Tibial nerve (tissue), 4 donors: ENCODE measurements at regions not wholly inside any gene's neighbourhood (a gene's known extent, or its start where the extent isn't known, plus 50 kb on each side); places are given as distances from the start of the nearest gene placed in this dataset.

ENCODE experiments used
- DNase-seq, 2 donors: peaks; one replicate each; pipeline ENCODE4 v3.0.0-alpha.2; 2019; ENCODE audit warnings: low spot score in 2 of 2
- H3K27ac ChIP-seq, 4 donors: fragments of 200-600 bp; sonication (generic) in 3 of 4; one replicate each; pipeline ENCODE4 v1.5.1; 2017 to 2019; ENCODE audit warnings: mild to moderate bottlenecking in 1 of 4
- H3K27me3 ChIP-seq, 2 donors: fragments of 200-600 bp; sonication (generic) in 1 of 2; one replicate each; pipeline versions ENCODE4 v1.5.1 to v1.6.0; 2017 to 2019
- H3K36me3 ChIP-seq, 3 donors: fragments of 200-600 bp; sonication (generic); one replicate each; pipeline ENCODE4 v1.5.1; 2018 to 2019
- H3K4me1 ChIP-seq, 4 donors: fragments of 200-600 bp; sonication (generic) in 3 of 4; one replicate each; pipeline ENCODE4 v1.5.1; 2017 to 2019
- H3K4me3 ChIP-seq, 4 donors: fragments of 200-600 bp; sonication (generic) in 3 of 4; one replicate each; pipeline ENCODE4 v1.5.1; 2017 to 2019; ENCODE audit warnings: mild to moderate bottlenecking in 1 of 4, moderate library complexity in 1 of 4
- H3K9me3 ChIP-seq, 4 donors: fragments of 200-600 bp; sonication (generic) in 3 of 4; one replicate each; pipeline ENCODE4 v1.5.1; 2017 to 2019
- CTCF ChIP-seq, 5 experiments: fragments of 200-600 bp in 3 of 5; fragments of 450-650 bp in 2 of 5; sonication (generic) in 3 of 5; IDR thresholded peaks; one replicate each; pipeline ENCODE4 v1.5.1; 2016 to 2019; ENCODE audit warnings: antibody characterized with exemption in 5 of 5, mild to moderate bottlenecking in 3 of 5, moderate library complexity in 2 of 5
- EP300 ChIP-seq, 2 donors: sonication (generic); formaldehyde crosslinking; IDR thresholded peaks; one replicate each; pipeline ENCODE4 v1.6.1; 2017; ENCODE audit warnings: antibody characterized with exemption in 2 of 2, mild to moderate bottlenecking in 1 of 2
- POLR2A ChIP-seq, 2 donors: fragments of 450-650 bp; IDR thresholded peaks; one replicate each; pipeline ENCODE4 v1.6.1; 2017; ENCODE audit warnings: antibody characterized with exemption in 2 of 2, mild to moderate bottlenecking in 2 of 2, moderate library complexity in 2 of 2
- WGBS, 2 donors: methylation state at CpG; one replicate each; pipeline ENCODE4 v1.1.5; 2018; 5-methylcytosine and 5-hydroxymethylcytosine counted together

GRCh38 chr11:79931692-79932091 lies 490.9 kb upstream of the TENM4 start:
- Histone ChIP-seq H3K4me3 (no peak overlapping the region), H3K27ac (no peak overlapping the region), H3K4me1 (no peaks in the 10 kb centered on the region), H3K27me3 (no peaks in the 10 kb centered on the region), H3K9me3 (no peaks in the 10 kb centered on the region), H3K36me3 (no peaks in the 10 kb centered on the region)
- WGBS, 2 donors, result 75 to 86% methylated on average over 1 of the region's 1 CpG
- TF ChIP-seq CTCF (IDR thresholded peaks at IDR 0.05) (no peak), POLR2A (IDR thresholded peaks at IDR 0.05) (no peak), EP300 (IDR thresholded peaks at IDR 0.05) (no peak)
- no peak for DNase-seq

GRCh38 chr11:79926707-79927106 lies 485.9 kb upstream of the TENM4 start:
- Histone ChIP-seq H3K9me3 (peaks cover 0 to 3% (median 0%) of the 10 kb centered on the region in 4 donors), H3K27ac (no peak overlapping the region), H3K4me1 (no peaks in the 10 kb centered on the region), H3K4me3 (no peak overlapping the region), H3K27me3 (no peaks in the 10 kb centered on the region), H3K36me3 (no peaks in the 10 kb centered on the region)
- TF ChIP-seq POLR2A (IDR thresholded peaks at IDR 0.05), result no peak
- no peak for TF ChIP-seq CTCF (IDR thresholded peaks at IDR 0.05)
- no peak for TF ChIP-seq EP300 (IDR thresholded peaks at IDR 0.05)
- no peak for DNase-seq
- WGBS, 2 donors, result 91 to 95% methylated on average over 2 of the region's 2 CpGs

- Histone ChIP-seq H3K27me3 (no peaks in the 10 kb centered on the region), H3K27ac (no peak overlapping the region), H3K4me1 (no peaks in the 10 kb centered on the region), H3K4me3 (no peak overlapping the region), H3K9me3 (peaks cover 0 to 3% (median 0%) of the 10 kb centered on the region in 4 donors), H3K36me3 (no peaks in the 10 kb centered on the region)
- no peak for TF ChIP-seq CTCF (IDR thresholded peaks at IDR 0.05)
- TF ChIP-seq POLR2A (IDR thresholded peaks at IDR 0.05), result no peak
- TF ChIP-seq EP300 (IDR thresholded peaks at IDR 0.05), result no peak
- 88 to 94% methylated on average over 3 of the region's 3 CpGs for WGBS, 2 donors
- no peak for DNase-seq
Observed at GRCh38 chr11:79925570-79925969, 484.7 kb upstream of the TENM4 start.

GRCh38 chr11:79922641-79923040 lies 481.8 kb upstream of the TENM4 start:
- WGBS, 2 donors, result 91 to 96% methylated on average over 3 of the region's 3 CpGs
- Histone ChIP-seq H3K27me3 (no peaks in the 10 kb centered on the region), H3K27ac (no peak overlapping the region), H3K9me3 (peaks cover 0 to 3% (median 0%) of the 10 kb centered on the region in 4 donors), H3K4me1 (no peaks in the 10 kb centered on the region), H3K4me3 (no peak overlapping the region), H3K36me3 (no peaks in the 10 kb centered on the region)
- TF ChIP-seq POLR2A (IDR thresholded peaks at IDR 0.05) (no peak), EP300 (IDR thresholded peaks at IDR 0.05) (no peak)
- no peak for DNase-seq

- peaks cover 0 to 3% (median 0%) of the 10 kb centered on the region in 4 donors for H3K9me3 ChIP-seq
- H3K36me3 ChIP-seq, result no peaks in the 10 kb centered on the region
- H3K4me3 ChIP-seq, result no peak overlapping the region
- no peaks in the 10 kb centered on the region for H3K4me1 ChIP-seq
- DNase-seq, result no peak
- WGBS, 2 donors, result 88 to 93% methylated on average over 1 of the region's 1 CpG
- TF ChIP-seq CTCF (IDR thresholded peaks at IDR 0.05), result no peak
- no peak for TF ChIP-seq POLR2A (IDR thresholded peaks at IDR 0.05)
- no peak for TF ChIP-seq EP300 (IDR thresholded peaks at IDR 0.05)
- H3K27me3 ChIP-seq, result no peaks in the 10 kb centered on the region
- H3K27ac ChIP-seq, result no peak overlapping the region
Observed at GRCh38 chr11:79920480-79920879, 479.6 kb upstream of the TENM4 start.

GRCh38 chr11:79919350-79919749 lies 478.5 kb upstream of the TENM4 start:
- Histone ChIP-seq H3K36me3 (no peaks in the 10 kb centered on the region), H3K4me3 (no peak overlapping the region), H3K27ac (no peak overlapping the region), H3K9me3 (peaks cover 0 to 2% (median 0%) of the 10 kb centered on the region in 4 donors), H3K4me1 (no peaks in the 10 kb centered on the region), H3K27me3 (no peaks in the 10 kb centered on the region)
- no peak for DNase-seq
- TF ChIP-seq CTCF (IDR thresholded peaks at IDR 0.05), result no peak
- TF ChIP-seq EP300 (IDR thresholded peaks at IDR 0.05), result no peak
- TF ChIP-seq POLR2A (IDR thresholded peaks at IDR 0.05), result no peak
